ENCODE measurements at regions not wholly inside any gene's neighbourhood (a gene's known extent, or its start where the extent isn't known, plus 50 kb on each side); places are given as distances from the start of the nearest gene placed in this dataset.

- H3K4me1 ChIP-seq (ENCODE audit: control insufficient read depth in 2 of 3, insufficient read depth in 2 of 3, low read depth in 1 of 3, low read length in 3 of 3), result no peaks in the 10 kb centered on the region
- DNase-seq (no peak), FAIRE-seq (no peak)
- no peaks in the 10 kb centered on the region for H3K27me3 ChIP-seq (ENCODE audit: control insufficient read depth, insufficient read depth, low read length)
- no peak overlapping the region for H3K4me3 ChIP-seq (ENCODE audit: low read length in 3 of 3)
- TF ChIP-seq CTCF (IDR thresholded peaks at IDR 0.05; ENCODE audit: borderline replicate concordance, extremely low read depth, insufficient read depth), result no peak
- no peak overlapping the region for H3K9ac ChIP-seq (ENCODE audit: low read length in 3 of 3)
- H3K27ac ChIP-seq (ENCODE audit: low read depth in 2 of 2, low read length in 2 of 2), result no peak overlapping the region
- intact Hi-C loops (cut with DNase I), result no loop called here
- no peaks in the 10 kb centered on the region for H3K36me3 ChIP-seq (ENCODE audit: control insufficient read depth in 2 of 3, insufficient read depth in 3 of 3, low read length in 3 of 3)
- no peaks in the 10 kb centered on the region for H3K9me3 ChIP-seq (ENCODE audit: control insufficient read depth in 2 of 3, insufficient read depth in 1 of 3, low read length in 3 of 3)
Observed at GRCh38 chr15:45831787-45832186, 197.0 kb downstream of the SQOR start.

DNA sequence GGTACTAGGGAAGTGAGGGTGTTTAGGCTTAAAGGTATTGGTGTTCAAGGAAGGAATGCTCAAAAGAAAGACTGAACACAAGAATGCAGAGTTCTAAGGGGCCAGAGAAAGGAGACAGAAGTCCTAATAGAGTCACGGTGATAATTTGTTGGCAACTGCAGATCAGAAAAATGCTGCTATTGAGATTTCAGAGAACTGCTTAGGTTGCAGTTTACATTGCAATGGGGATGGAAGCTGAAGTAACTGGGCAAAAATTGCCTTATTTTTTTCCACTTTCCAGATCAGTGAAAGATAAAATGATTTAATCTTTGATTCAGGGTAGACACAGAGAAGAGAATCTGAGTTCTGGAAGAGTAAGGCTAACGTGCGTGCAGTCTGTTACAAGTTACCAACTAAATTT is 199.8 kb downstream of the SQOR start:
- no peak for FAIRE-seq
- H3K9me3 ChIP-seq (ENCODE audit: control insufficient read depth in 2 of 3, insufficient read depth in 1 of 3, low read length in 3 of 3), result no peaks in the 10 kb centered on the region
- no peaks in the 10 kb centered on the region for H3K27me3 ChIP-seq (ENCODE audit: control insufficient read depth, insufficient read depth, low read length)
- no peak for TF ChIP-seq CTCF (IDR thresholded peaks at IDR 0.05; ENCODE audit: borderline replicate concordance, extremely low read depth, insufficient read depth)
- H3K4me3 ChIP-seq (ENCODE audit: low read length in 3 of 3), result no peak overlapping the region
- no peak overlapping the region for H3K27ac ChIP-seq (ENCODE audit: low read depth in 2 of 2, low read length in 2 of 2)
- no peak overlapping the region for H3K9ac ChIP-seq (ENCODE audit: low read length in 3 of 3)
- no peaks in the 10 kb centered on the region for H3K36me3 ChIP-seq (ENCODE audit: control insufficient read depth in 2 of 3, insufficient read depth in 3 of 3, low read length in 3 of 3)
- no peak for DNase-seq
- intact Hi-C loops (cut with DNase I), result no loop called here
- no peaks in the 10 kb centered on the region for H3K4me1 ChIP-seq (ENCODE audit: control insufficient read depth in 2 of 3, insufficient read depth in 2 of 3, low read depth in 1 of 3, low read length in 3 of 3)

DNA sequence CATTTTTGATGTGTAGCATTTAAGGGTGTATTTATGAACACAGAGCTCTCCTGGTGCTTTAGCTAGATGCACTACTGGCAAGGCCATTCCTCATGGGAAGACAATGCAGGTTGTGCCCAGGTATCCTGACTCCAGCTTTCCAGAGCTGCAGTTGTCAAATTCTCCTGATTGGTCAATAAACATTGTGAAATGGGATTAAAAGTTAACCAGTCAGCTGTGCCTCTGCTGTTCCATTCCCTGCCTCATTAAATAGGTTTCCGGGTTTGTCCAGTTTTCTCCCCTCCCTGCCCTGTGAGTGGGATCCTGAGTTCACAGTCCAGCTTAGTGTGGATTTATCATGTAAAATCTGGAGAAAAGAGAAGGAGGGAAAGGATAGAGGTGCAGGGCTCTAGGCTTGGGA is 207.3 kb downstream of the SQOR start:
- Histone ChIP-seq H3K27ac (ENCODE audit: low read depth in 2 of 2, low read length in 2 of 2) (no peak overlapping the region), H3K9ac (ENCODE audit: low read length in 3 of 3) (no peak overlapping the region), H3K9me3 (ENCODE audit: control insufficient read depth in 2 of 3, insufficient read depth in 1 of 3, low read length in 3 of 3) (no peaks in the 10 kb centered on the region), H3K27me3 (ENCODE audit: control insufficient read depth, insufficient read depth, low read length) (no peaks in the 10 kb centered on the region), H3K4me1 (ENCODE audit: control insufficient read depth in 2 of 3, insufficient read depth in 2 of 3, low read depth in 1 of 3, low read length in 3 of 3) (peaks cover 0 to 3% (median 0%) of the 10 kb centered on the region in 3 donors), H3K36me3 (ENCODE audit: control insufficient read depth in 2 of 3, insufficient read depth in 3 of 3, low read length in 3 of 3) (no peaks in the 10 kb centered on the region), H3K4me3 (ENCODE audit: low read length in 3 of 3) (no peak overlapping the region)
- DNase-seq, result peak in 3 of 5 donors; percentile 28 to 78 (median 64)
- no peak for TF ChIP-seq CTCF (IDR thresholded peaks at IDR 0.05; ENCODE audit: borderline replicate concordance, extremely low read depth, insufficient read depth)
- intact Hi-C loops (cut with DNase I), result no loop called here
- no peak for FAIRE-seq

DNA sequence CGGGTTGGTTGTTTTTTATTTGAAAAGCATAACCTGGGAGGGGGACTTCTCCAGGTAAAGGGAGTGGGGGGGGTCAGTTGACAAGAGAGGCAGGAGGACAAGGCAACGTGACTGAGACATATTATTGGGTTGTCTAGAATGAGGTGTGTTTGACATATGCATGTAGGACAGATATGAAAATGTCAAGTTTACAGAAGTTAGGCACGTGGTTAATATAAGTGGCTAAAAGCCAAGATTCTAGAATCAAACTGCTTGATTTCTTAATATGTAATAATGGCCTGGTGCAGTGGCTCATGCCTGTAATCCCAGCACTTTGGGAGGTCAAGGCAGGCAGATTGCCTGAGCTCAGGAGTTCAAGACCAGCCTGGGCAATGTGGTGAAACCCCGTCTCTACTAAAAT is 212.8 kb downstream of the SQOR start:
- no peaks in the 10 kb centered on the region for H3K27me3 ChIP-seq (ENCODE audit: control insufficient read depth, insufficient read depth, low read length)
- H3K36me3 ChIP-seq (ENCODE audit: control insufficient read depth in 2 of 3, insufficient read depth in 3 of 3, low read length in 3 of 3), result no peaks in the 10 kb centered on the region
- no peak overlapping the region for H3K4me3 ChIP-seq (ENCODE audit: low read length in 3 of 3)
- H3K9ac ChIP-seq (ENCODE audit: low read length in 3 of 3), result no peak overlapping the region
- peaks cover 0 to 4% (median 3%) of the 10 kb centered on the region in 3 donors for H3K4me1 ChIP-seq (ENCODE audit: control insufficient read depth in 2 of 3, insufficient read depth in 2 of 3, low read depth in 1 of 3, low read length in 3 of 3)
- H3K27ac ChIP-seq (ENCODE audit: low read depth in 2 of 2, low read length in 2 of 2), result no peak overlapping the region
- intact Hi-C loops (cut with DNase I), result no loop called here
- DNase-seq (no peak), FAIRE-seq (no peak)
- H3K9me3 ChIP-seq (ENCODE audit: control insufficient read depth in 2 of 3, insufficient read depth in 1 of 3, low read length in 3 of 3), result no peaks in the 10 kb centered on the region
- TF ChIP-seq CTCF (IDR thresholded peaks at IDR 0.05; ENCODE audit: borderline replicate concordance, extremely low read depth, insufficient read depth), result no peak
